HG03342 (cell line): ENCODE measurements at regions not wholly inside any gene's neighbourhood (a gene's known extent, or its start where the extent isn't known, plus 50 kb on each side); places are given as distances from the start of the nearest gene placed in this dataset.
"Not testable (repeated sequence)": the region's sequence is repeated elsewhere in the genome, so short reads cannot be mapped to it uniquely, and the experiment has no call there.

Source experiments
- ATAC-seq: cut with Tn5 transposase; IDR thresholded peaks from one replicate; pipeline ENCODE4 v1.9.1; 2021; ENCODE audit warnings: mild to moderate bottlenecking, moderate library complexity; ENCODE audit not compliant: unreplicated experiment

GRCh38 chr6:76790045-76790796 is 673.1 kb downstream of the HTR1B start:
- no peak for ATAC-seq

- ATAC-seq: no peak
Observed at GRCh38 chr6:76789580-76789979, 673.7 kb downstream of the HTR1B start.

- no peak for ATAC-seq
Observed at GRCh38 chr6:76788155-76788554, 675.1 kb downstream of the HTR1B start.

- no peak for ATAC-seq
Observed at GRCh38 chr6:76779068-76779467, 684.2 kb downstream of the HTR1B start.

DNA sequence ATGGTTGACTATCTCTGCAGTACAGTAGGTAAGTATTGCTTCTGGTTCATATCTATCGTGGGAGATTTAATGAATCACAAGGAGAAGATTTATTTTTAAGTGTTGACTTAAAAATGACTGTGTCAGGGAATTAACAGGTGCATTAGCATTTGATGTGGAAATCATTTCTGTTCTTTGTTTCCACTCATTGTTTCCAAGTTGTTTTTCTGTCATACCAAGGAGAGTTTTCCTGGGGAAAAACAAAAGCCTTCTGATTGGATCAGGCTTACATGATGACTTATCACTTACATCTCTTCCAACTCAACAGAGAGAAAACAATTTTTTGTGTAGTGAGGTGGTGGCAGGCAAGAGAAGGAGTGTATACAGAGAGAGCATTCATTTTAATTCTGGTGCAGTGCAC is 686.4 kb downstream of the HTR1B start:
- ATAC-seq: no peak

DNA sequence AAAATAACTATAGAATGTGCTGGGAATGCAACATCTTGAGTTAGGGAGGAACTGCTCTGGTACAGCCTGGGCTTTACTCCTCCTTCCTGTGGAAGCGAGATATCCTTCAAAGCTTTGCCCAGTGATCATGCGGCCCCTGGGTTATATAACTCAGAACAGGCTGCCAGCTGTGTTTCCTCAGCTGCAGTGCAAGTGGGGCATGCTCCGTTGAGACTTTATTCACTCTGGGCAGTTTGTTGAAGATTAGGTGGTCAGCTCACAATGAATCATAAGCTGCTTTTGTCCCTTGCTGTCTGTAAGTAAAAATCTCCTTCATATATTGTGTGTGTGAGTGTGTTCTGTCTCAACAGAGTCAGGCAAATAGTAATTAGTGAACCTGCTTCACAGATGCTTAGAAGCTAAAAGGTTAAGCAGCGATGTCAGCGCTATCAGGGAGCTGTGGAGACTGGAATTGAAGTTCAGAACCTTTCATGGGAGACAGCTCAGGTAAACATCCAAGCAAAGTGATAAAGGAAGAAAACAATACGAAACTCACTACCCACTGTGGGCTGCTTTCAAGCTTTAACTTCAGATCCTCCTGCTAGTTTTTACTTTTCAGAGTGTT is 688.4 kb downstream of the HTR1B start:
- no peak for ATAC-seq

DNA sequence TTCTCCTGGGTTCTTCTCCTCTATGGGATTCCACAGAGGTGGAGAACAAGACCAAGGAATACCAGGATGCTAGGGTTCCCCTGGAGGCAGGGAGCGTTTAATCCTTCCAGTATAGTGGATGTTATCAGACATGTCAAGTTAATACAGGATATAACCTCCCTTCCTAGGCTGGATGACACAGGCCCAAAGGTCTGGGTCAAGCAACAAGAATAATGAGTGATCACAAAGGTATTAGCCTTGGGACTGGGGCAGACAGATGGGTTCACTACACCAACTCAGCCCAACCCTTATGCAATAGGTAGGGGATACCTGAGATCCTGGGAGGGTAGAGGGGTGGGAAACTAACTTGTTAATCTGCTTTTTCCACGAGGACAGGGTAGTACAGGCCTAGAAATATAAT is 690.3 kb downstream of the HTR1B start:
- ATAC-seq: no peak

GRCh38 chr6:76771059-76771634 is 692.1 kb downstream of the HTR1B start:
- no peak for ATAC-seq

GRCh38 chr6:76770281-76770680 is 693.0 kb downstream of the HTR1B start:
- no peak for ATAC-seq

GRCh38 chr6:76768556-76768955 is 694.7 kb downstream of the HTR1B start:
- no peak for ATAC-seq

DNA sequence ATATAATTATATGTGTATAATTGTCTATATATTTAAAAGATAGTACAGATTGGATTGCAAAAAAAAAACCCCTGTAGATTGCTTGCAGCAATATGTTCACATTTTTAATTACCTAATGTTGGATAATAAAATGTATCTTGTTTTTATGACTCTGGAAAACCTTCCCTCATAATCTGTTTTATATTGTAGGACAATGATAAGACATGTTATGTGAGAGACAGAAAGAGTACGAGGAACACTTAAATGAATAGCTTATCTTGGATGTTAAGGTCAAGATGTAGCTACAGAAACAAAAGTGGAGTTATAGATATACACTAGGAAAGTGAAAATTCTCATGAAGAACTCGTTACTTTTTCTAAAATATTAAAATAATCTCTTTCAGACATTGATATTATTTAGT is 691.6 kb upstream of the IMPG1 start:
- no peak for ATAC-seq

- ATAC-seq: no peak
Observed at GRCh38 chr6:76752841-76753240, 680.4 kb upstream of the IMPG1 start.

DNA sequence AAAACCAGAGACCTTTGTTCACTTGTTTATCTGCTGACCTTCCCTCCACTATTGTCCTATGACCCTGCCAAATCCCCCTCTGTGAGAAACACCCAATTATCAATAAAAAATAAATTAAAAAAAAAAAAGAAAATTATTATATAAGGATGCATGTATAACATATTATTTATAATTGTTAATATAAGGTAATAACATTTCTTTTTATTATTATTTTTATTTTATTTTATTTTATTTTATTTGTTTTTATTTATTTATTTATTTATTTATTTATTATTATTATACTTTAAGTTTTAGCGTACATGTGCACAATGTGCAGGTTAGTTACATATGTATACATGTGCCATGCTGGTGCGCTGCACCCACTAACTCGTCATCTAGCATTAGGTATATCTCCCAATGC is 672.9 kb upstream of the IMPG1 start:
- ATAC-seq: not testable (repeated sequence)

DNA sequence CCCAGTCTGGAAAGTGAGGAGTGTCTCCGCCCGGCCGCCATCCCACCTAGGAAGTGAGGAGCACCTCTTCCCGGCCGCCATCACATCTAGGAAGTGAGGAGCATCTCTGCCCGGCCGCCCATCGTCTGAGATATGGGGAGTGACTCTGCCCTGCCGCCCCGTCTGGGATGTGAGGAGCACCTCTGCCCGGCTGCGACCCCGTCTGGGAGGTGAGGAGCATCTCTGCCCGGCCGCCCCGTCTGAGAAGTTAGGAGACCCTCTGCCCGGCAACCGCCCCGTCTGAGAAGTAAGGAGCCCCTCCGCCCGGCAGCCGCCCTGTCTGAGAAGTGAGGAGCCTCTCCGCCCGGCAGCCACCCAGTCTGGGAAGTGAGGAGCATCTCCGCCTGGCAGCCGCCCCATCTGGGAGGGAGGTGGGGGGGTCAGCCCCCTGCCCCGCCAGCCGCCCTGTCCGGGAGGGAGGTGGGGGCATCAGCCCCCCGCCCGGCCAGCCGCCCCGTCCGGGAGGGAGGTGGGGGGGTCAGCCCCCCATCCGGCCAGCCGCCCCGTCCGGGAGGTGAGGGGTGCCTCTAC is 671.8 kb upstream of the IMPG1 start:
- ATAC-seq: not testable (repeated sequence)

DNA sequence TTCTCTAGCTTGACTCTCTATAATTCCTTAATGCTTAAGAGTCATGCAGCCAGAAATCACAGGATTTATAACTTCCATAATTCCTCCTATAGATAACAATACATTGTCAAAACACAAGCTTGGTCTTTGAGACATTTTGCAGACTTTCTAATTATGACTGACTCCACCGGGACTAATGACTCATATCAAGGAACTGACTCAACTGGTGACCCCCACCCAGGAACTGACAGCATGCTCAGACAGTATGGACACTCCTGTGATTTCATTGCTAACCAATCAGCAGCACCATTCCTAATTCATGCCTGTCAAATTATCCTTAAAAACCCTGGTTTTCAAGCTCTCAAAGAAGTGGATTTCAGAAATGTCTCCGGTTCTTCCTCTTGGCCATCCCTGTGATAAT is 670.5 kb upstream of the IMPG1 start:
- no peak for ATAC-seq

- ATAC-seq: no peak
Observed at GRCh38 chr6:76719449-76719848, 647.0 kb upstream of the IMPG1 start.

GRCh38 chr6:76708641-76709331 is 636.3 kb upstream of the IMPG1 start:
- ATAC-seq: no peak

GRCh38 chr6:76707630-76708029 is 635.2 kb upstream of the IMPG1 start:
- ATAC-seq: no peak

GRCh38 chr6:76706631-76707030 is 634.2 kb upstream of the IMPG1 start:
- no peak for ATAC-seq

DNA sequence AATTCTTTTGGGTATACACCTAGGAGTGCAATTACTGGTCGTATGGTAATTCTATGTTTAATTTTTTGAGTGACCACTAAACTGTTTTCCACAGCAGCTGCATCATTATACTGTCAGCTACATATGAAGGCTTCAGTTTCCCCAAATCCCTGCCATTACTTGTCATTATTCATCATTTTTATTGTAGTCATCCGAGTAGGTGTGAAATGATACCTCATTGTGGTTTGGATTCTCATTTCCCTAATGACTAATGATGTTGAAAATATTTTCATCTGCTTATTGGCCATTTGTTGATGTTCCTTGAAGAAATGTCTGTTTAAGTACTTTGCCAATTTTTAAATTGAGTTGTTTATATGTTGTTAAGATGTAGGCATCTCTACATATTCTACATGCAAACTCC is 633.6 kb upstream of the IMPG1 start:
- ATAC-seq: no peak

DNA sequence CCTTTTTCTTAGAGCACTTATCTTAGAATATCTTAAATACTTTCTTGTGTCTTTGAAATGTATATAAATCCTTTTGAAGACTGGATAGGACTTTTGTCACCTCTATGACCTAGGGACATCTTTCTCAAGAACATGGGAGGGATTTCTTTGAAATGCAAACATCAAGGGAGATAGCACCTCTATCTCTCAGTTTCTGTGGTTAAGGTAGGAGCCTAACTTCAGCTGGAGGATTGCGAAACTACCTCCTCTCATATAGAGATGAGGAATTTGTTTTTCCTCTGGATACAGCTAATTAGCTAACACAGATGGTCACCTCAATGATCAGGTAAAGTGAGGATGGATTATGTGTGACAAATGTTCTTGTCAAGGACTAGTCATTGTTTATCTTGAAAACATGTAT is 631.3 kb upstream of the IMPG1 start:
- ATAC-seq: no peak
